SK-N-SH (cell line): ENCODE measurements at regions not wholly inside any gene's neighbourhood (a gene's known extent, or its start where the extent isn't known, plus 50 kb on each side); places are given as distances from the start of the nearest gene placed in this dataset.

Source experiments
- CTCF ChIA-PET: fragments of 300-600, 350-600 bp; formaldehyde crosslinking; extraction: SDS; loops from one replicate; lab custom pipeline; 2021; lab: Yijun Ruan, JAX
- POLR2A ChIA-PET: fragments of 350-600 bp; sonication (Branson Sonifier 250); formaldehyde crosslinking; extraction: SDS; loops from one replicate; lab custom pipeline; 2020; ENCODE audit warnings: antibody characterized with exemption, inconsistent platforms; lab: Yijun Ruan, JAX
- DNase-seq: peaks from one replicate; pipeline ENCODE4 v3.0.0; 2012
- H2AFZ ChIP-seq: fragments of 200-600 bp; sonication (generic); 2 replicates; pipeline ENCODE4 v1.8.1; 2016; ENCODE audit warnings: antibody characterized with exemption, mild to moderate bottlenecking, low read depth
- H3F3A ChIP-seq: fragments of 200-600 bp; sonication (generic); replicated peaks from 2 replicates; pipeline ENCODE3; 2016; ENCODE audit warnings: antibody characterized with exemption, mild to moderate bottlenecking; ENCODE audit not compliant: insufficient read depth
- H3K27ac ChIP-seq, 2 experiments: fragments of 200-500 bp in 1 of 2; fragments of 200-600 bp in 1 of 2; sonication (Bioruptor generic) in 1 of 2; sonication (generic), shearing (Covaris generic) in 1 of 2; 2 replicates each; pipeline versions ENCODE4 v1.5.1 to v1.6.1; 2014 to 2016; ENCODE audit warnings: low read depth in 2 of 2, inconsistent platforms in 1 of 2, low read length in 1 of 2, mild to moderate bottlenecking in 1 of 2, mixed read lengths in 1 of 2
- H3K27me3 ChIP-seq: fragments of 200-600 bp; sonication (generic), shearing (Covaris generic); 2 replicates; pipeline ENCODE4 v1.6.1; 2016; ENCODE audit warnings: mixed run types; ENCODE audit not compliant: insufficient read depth
- H3K36me3 ChIP-seq, 2 experiments: fragments of 200-500 bp in 1 of 2; fragments of 200-600 bp in 1 of 2; sonication (Bioruptor generic) in 1 of 2; sonication (generic) in 1 of 2; replicated peaks in 1 of 2; 2 replicates each; pipeline versions ENCODE3 to v1.5.1; 2014 to 2016; ENCODE audit warnings: low read length in 1 of 2, mild to moderate bottlenecking in 1 of 2; ENCODE audit not compliant: insufficient read depth in 2 of 2, control insufficient read depth in 1 of 2
- H3K4me1 ChIP-seq, 2 experiments: fragments of 200-500 bp in 1 of 2; fragments of 200-600 bp in 1 of 2; sonication (Bioruptor generic) in 1 of 2; sonication (generic), shearing (Covaris generic) in 1 of 2; 2 replicates each; pipeline versions ENCODE4 v1.5.1 to v1.6.1; 2014 to 2016; ENCODE audit warnings: low read depth in 1 of 2, low read length in 1 of 2, mixed run types in 1 of 2; ENCODE audit not compliant: insufficient read depth in 2 of 2, control insufficient read depth in 1 of 2
- H3K4me2 ChIP-seq: fragments of 200-600 bp; sonication (generic), shearing (Covaris generic); 2 replicates; pipeline ENCODE4 v1.6.1; 2017; ENCODE audit warnings: mixed run types
- H3K4me3 ChIP-seq, 2 experiments: fragments of 200-500 bp in 1 of 2; fragments of 200-600 bp in 1 of 2; sonication (Bioruptor generic) in 1 of 2; sonication (generic), shearing (Covaris generic) in 1 of 2; 2 replicates each; pipeline versions ENCODE4 v1.5.1 to v1.8.1; 2014 to 2016; ENCODE audit warnings: low read depth in 2 of 2, inconsistent platforms in 1 of 2, low read length in 1 of 2, mild to moderate bottlenecking in 1 of 2, mixed read lengths in 1 of 2, moderate library complexity in 1 of 2
- H3K79me2 ChIP-seq: fragments of 200-600 bp; sonication (generic); 2 replicates; pipeline ENCODE4 v1.8.1; 2017; ENCODE audit warnings: mild to moderate bottlenecking; ENCODE audit not compliant: insufficient read depth
- H3K9ac ChIP-seq: fragments of 200-600 bp; sonication (generic); 2 replicates; pipeline ENCODE4 v1.6.1; 2017; ENCODE audit warnings: mixed run types
- H3K9me2 ChIP-seq: fragments of 200-600 bp; sonication (generic); 2 replicates; pipeline ENCODE4 v1.6.1; 2017; ENCODE audit warnings: mixed run types
- H3K9me3 ChIP-seq: fragments of 200-600 bp; sonication (generic); 2 replicates; pipeline ENCODE4 v1.6.1; 2017; ENCODE audit warnings: mixed run types, mild to moderate bottlenecking, moderate library complexity
- H4K20me1 ChIP-seq: fragments of 200-600 bp; sonication (generic); 2 replicates; pipeline ENCODE4 v1.6.1; 2017; ENCODE audit warnings: mild to moderate bottlenecking, mixed run types; ENCODE audit not compliant: insufficient read depth
- CHD2 ChIP-seq: fragments of 150-350 bp; IDR thresholded peaks from 2 replicates; pipeline ENCODE4 v1.6.1; 2018; ENCODE audit warnings: low read length; ENCODE audit not compliant: partially characterized antibody
- CTCF ChIP-seq: fragments of 200-600 bp; sonication (generic); IDR thresholded peaks from 2 replicates; pipeline ENCODE4 v1.6.1; 2017; ENCODE audit warnings: antibody characterized with exemption, mild to moderate bottlenecking, moderate library complexity
- EP300 ChIP-seq, 2 experiments: IDR thresholded peaks; 2 replicates each; pipeline versions ENCODE4 v1.4.0 to v1.6.1; 2012; ENCODE audit warnings: borderline replicate concordance in 1 of 2, low read depth in 1 of 2, low read length in 1 of 2
- EZH2phosphoT487 ChIP-seq: fragments of 200-600 bp; sonication (generic); IDR thresholded peaks from 2 replicates; pipeline ENCODE4 v1.6.1; 2017; ENCODE audit warnings: low read depth, mixed run types, mild to moderate bottlenecking, antibody characterized with exemption, moderate library complexity, borderline replicate concordance
- FOXM1 ChIP-seq: IDR thresholded peaks from 2 replicates; pipeline ENCODE4 v1.4.0; 2012; ENCODE audit warnings: low read depth, mild to moderate bottlenecking
- GABPA ChIP-seq: IDR thresholded peaks from 2 replicates; pipeline ENCODE4 v1.4.0; 2012; ENCODE audit warnings: low read depth, mild to moderate bottlenecking
- IRF3 ChIP-seq: fragments of 150-350 bp; IDR thresholded peaks from 2 replicates; pipeline ENCODE4 v1.6.1; 2016; ENCODE audit warnings: mild to moderate bottlenecking, low read depth, low read length
- MXI1 ChIP-seq: IDR thresholded peaks from 2 replicates; pipeline ENCODE4 v1.6.1; 2012; ENCODE audit warnings: mild to moderate bottlenecking, low read depth, low read length, improper control_type of control experiment
- NRF1 ChIP-seq: IDR thresholded peaks from 2 replicates; pipeline ENCODE4 v1.6.1; 2012; ENCODE audit warnings: low read depth, mild to moderate bottlenecking, low read length
- POLR2AphosphoS5 ChIP-seq: IDR thresholded peaks from 2 replicates; pipeline ENCODE4 v1.6.1; 2012; ENCODE audit warnings: low read depth, low read length
- RFX5 ChIP-seq: IDR thresholded peaks from 2 replicates; pipeline ENCODE4 v1.6.1; 2012; ENCODE audit warnings: mild to moderate bottlenecking, improper control_type of control experiment, low read length
- SMC3 ChIP-seq: IDR thresholded peaks from 2 replicates; pipeline ENCODE4 v1.6.1; 2012; ENCODE audit warnings: low read depth, low read length, improper control_type of control experiment
- TAF1 ChIP-seq: IDR thresholded peaks from 2 replicates; pipeline ENCODE4 v1.6.1; 2012; ENCODE audit warnings: low read depth, mild to moderate bottlenecking, low read length, moderate library complexity, borderline replicate concordance
- TCF12 ChIP-seq: IDR thresholded peaks from 2 replicates; pipeline ENCODE4 v1.4.0; 2012
- YY1 ChIP-seq: IDR thresholded peaks from 2 replicates; pipeline ENCODE4 v1.4.0; 2012; ENCODE audit warnings: low read depth, mild to moderate bottlenecking
- WGBS: methylation state at CpG from one replicate; pipeline ENCODE4 v1.1.6; 2017; ENCODE audit warnings: low lambda C conversion rate; 5-methylcytosine and 5-hydroxymethylcytosine counted together

GRCh38 chr11:23956586-23956985, 540.3 kb upstream of the LUZP2 start:
- Histone ChIP-seq H3K9me3 (no peaks in the 10 kb centered on the region), H3K27me3 (no peaks in the 10 kb centered on the region), H3K79me2 (no peaks in the 10 kb centered on the region), H3K9me2 (no peaks in the 10 kb centered on the region), H4K20me1 (no peaks in the 10 kb centered on the region), H3K4me1 (no peaks in the 10 kb centered on the region; a peak in 1 of 4 replicates), H3K36me3 (no peaks in the 10 kb centered on the region), H3K27ac (no peak overlapping the region), H3F3A (no peaks in the 10 kb centered on the region), H3K9ac (no peak overlapping the region), H2AFZ (no peak overlapping the region), H3K4me3 (no peak overlapping the region), H3K4me2 (no peak overlapping the region)
- ChIA-PET CTCF (no interaction called here), POLR2A (no interaction called here)
- no peak for DNase-seq
- WGBS: 66% methylated on average over 3 of the region's 3 CpGs
- TF ChIP-seq EZH2phosphoT487 (no peak), CTCF (no peak), RFX5 (no peak), YY1 (no peak), GABPA (no peak)

- TF ChIP-seq CHD2: no peak
- no peak for TF ChIP-seq TCF12
- no peak for TF ChIP-seq MXI1
- TF ChIP-seq TAF1: no peak
- TF ChIP-seq EP300 (IDR thresholded peaks at IDR 0.05; ENCODE audit: borderline replicate concordance in 1 of 2, low read depth in 1 of 2, low read length in 1 of 2): no peak
- TF ChIP-seq YY1: no peak
- TF ChIP-seq IRF3: no peak
- no peak for TF ChIP-seq POLR2AphosphoS5
- TF ChIP-seq NRF1: no peak
- TF ChIP-seq CTCF: no peak
- no peak for TF ChIP-seq SMC3
- no peak for TF ChIP-seq GABPA
- no peak for TF ChIP-seq EZH2phosphoT487
- TF ChIP-seq FOXM1: no peak
- no peaks in the 10 kb centered on the region; a peak in 1 of 4 replicates for H3K4me1 ChIP-seq
- no peak overlapping the region for H3K27ac ChIP-seq
- CTCF ChIA-PET: no interaction called here
- H3K36me3 ChIP-seq: no peaks in the 10 kb centered on the region
- no peaks in the 10 kb centered on the region for H3K9me2 ChIP-seq
- no peak overlapping the region for H3K4me3 ChIP-seq
- POLR2A ChIA-PET: no interaction called here
- H3K4me2 ChIP-seq: no peak overlapping the region
- no peak overlapping the region for H2AFZ ChIP-seq
- DNase-seq: no peak
- no peaks in the 10 kb centered on the region for H3K79me2 ChIP-seq
- no peaks in the 10 kb centered on the region for H3K27me3 ChIP-seq
- no peak overlapping the region for H3K9ac ChIP-seq
- WGBS: 74% methylated on average over 4 of the region's 4 CpGs
- H4K20me1 ChIP-seq: no peaks in the 10 kb centered on the region
- H3F3A ChIP-seq: no peaks in the 10 kb centered on the region
- H3K9me3 ChIP-seq: no peaks in the 10 kb centered on the region
Observed at GRCh38 chr11:23957314-23957713, 539.5 kb upstream of the LUZP2 start.
